ENCODE measurements at regions not wholly inside any gene's neighbourhood (a gene's known extent, or its start where the extent isn't known, plus 50 kb on each side); places are given as distances from the start of the nearest gene placed in this dataset.

- no peak for DNase-seq (ENCODE audit: low read depth in 1 of 2, low spot score in 1 of 2)
- H3K9me3 ChIP-seq (ENCODE audit: low read depth), result no peaks in the 10 kb centered on the region
- no peak overlapping the region for H3K4me3 ChIP-seq
- no peaks in the 10 kb centered on the region for H3K27me3 ChIP-seq
- TF ChIP-seq CTCF (IDR thresholded peaks at IDR 0.05; ENCODE audit: low read depth, low read length), result no peak
- H3K36me3 ChIP-seq, result no peaks in the 10 kb centered on the region
- H3K27ac ChIP-seq, result no peak overlapping the region
- no peaks in the 10 kb centered on the region for H3K4me1 ChIP-seq (ENCODE audit: low read depth)
Observed at GRCh38 chr18:28712172-28712571, 535.2 kb upstream of the CDH2 start.

GRCh38 chr18:28711096-28711495 lies 534.2 kb upstream of the CDH2 start:
- Histone ChIP-seq H3K4me1 (ENCODE audit: low read depth) (no peaks in the 10 kb centered on the region), H3K9me3 (ENCODE audit: low read depth) (no peaks in the 10 kb centered on the region), H3K4me3 (no peak overlapping the region), H3K27me3 (no peaks in the 10 kb centered on the region), H3K36me3 (no peaks in the 10 kb centered on the region), H3K27ac (no peak overlapping the region)
- no peak for DNase-seq (ENCODE audit: low read depth in 1 of 2, low spot score in 1 of 2)
- no peak for TF ChIP-seq CTCF (IDR thresholded peaks at IDR 0.05; ENCODE audit: low read depth, low read length)

GRCh38 chr18:28707006-28707405 lies 530.1 kb upstream of the CDH2 start:
- Histone ChIP-seq H3K9me3 (ENCODE audit: low read depth) (no peaks in the 10 kb centered on the region), H3K36me3 (no peaks in the 10 kb centered on the region), H3K4me1 (ENCODE audit: low read depth) (no peaks in the 10 kb centered on the region), H3K27me3 (no peaks in the 10 kb centered on the region), H3K27ac (no peak overlapping the region), H3K4me3 (no peak overlapping the region)
- TF ChIP-seq CTCF (IDR thresholded peaks at IDR 0.05; ENCODE audit: low read depth, low read length), result no peak
- DNase-seq (ENCODE audit: low read depth in 1 of 2, low spot score in 1 of 2), result no peak

- H3K36me3 ChIP-seq, result no peaks in the 10 kb centered on the region
- H3K27me3 ChIP-seq, result no peaks in the 10 kb centered on the region
- no peaks in the 10 kb centered on the region for H3K4me1 ChIP-seq (ENCODE audit: low read depth)
- TF ChIP-seq CTCF (IDR thresholded peaks at IDR 0.05; ENCODE audit: low read depth, low read length), result no peak
- DNase-seq (ENCODE audit: low read depth in 1 of 2, low spot score in 1 of 2), result no peak
- H3K9me3 ChIP-seq (ENCODE audit: low read depth), result no peaks in the 10 kb centered on the region
- no peak overlapping the region for H3K27ac ChIP-seq
- H3K4me3 ChIP-seq, result no peak overlapping the region
Observed at GRCh38 chr18:28706397-28706796, 529.5 kb upstream of the CDH2 start.

- Histone ChIP-seq H3K27ac (no peak overlapping the region), H3K4me1 (ENCODE audit: low read depth) (no peaks in the 10 kb centered on the region), H3K27me3 (no peaks in the 10 kb centered on the region), H3K9me3 (ENCODE audit: low read depth) (no peaks in the 10 kb centered on the region), H3K36me3 (no peaks in the 10 kb centered on the region), H3K4me3 (no peak overlapping the region)
- DNase-seq (ENCODE audit: low read depth in 1 of 2, low spot score in 1 of 2), result no peak
- TF ChIP-seq CTCF (IDR thresholded peaks at IDR 0.05; ENCODE audit: low read depth, low read length), result no peak
Observed at GRCh38 chr18:28705482-28705881, 528.6 kb upstream of the CDH2 start.

- Histone ChIP-seq H3K9me3 (ENCODE audit: low read depth) (no peaks in the 10 kb centered on the region), H3K4me1 (ENCODE audit: low read depth) (no peaks in the 10 kb centered on the region), H3K4me3 (no peak overlapping the region), H3K27ac (no peak overlapping the region), H3K36me3 (no peaks in the 10 kb centered on the region), H3K27me3 (no peaks in the 10 kb centered on the region)
- DNase-seq (ENCODE audit: low read depth in 1 of 2, low spot score in 1 of 2), result no peak
- TF ChIP-seq CTCF (IDR thresholded peaks at IDR 0.05; ENCODE audit: low read depth, low read length), result no peak
Observed at GRCh38 chr18:28692337-28692736, 515.4 kb upstream of the CDH2 start.
